ENCODE measurements at regions not wholly inside any gene's neighbourhood (a gene's known extent, or its start where the extent isn't known, plus 50 kb on each side); places are given as distances from the start of the nearest gene placed in this dataset.

DNA sequence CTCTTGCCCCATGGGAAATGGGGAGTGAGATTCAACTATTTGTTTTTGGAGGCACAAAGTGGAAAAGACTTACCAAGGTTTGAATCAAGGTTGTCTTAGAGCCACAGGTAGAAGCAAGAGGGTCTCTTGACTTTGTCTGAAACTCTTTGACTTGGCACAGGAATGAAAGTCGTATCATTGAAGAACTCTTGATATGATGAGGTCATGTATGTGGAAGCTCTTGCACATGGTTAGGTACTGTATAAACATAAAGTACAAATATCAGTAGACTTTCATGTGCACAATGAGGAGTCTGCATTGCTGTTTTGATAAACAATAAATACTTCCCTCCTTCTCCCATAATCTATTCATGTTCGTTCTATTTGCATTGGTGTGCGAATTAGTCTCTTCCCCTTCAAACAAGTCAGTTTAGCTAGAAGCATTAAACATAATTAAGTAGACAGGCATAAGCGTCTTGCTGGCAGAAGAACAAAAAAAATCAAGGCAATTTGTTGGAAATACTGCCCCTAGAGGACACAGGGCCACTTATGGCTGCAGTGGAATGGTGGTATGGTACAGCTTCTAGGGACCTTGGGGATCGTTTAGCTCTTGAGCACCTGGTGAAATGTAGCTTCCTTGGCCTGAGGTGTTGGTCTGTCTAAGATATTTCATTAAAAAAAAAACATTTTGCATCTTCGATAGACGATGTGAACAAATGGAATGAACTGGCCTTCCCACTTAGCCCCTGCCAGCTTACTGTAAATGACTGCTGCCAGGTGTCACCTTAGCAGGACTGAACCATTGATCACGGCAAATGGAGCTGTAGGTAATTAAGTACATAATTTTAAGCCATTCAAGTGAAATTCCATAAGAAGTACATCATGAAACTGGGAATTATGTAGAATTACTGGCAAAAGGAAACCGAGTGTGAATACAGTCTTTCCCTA is 218.0 kb upstream of the GALNT2 start (continued):
- TF ChIP-seq, protein P1, sequence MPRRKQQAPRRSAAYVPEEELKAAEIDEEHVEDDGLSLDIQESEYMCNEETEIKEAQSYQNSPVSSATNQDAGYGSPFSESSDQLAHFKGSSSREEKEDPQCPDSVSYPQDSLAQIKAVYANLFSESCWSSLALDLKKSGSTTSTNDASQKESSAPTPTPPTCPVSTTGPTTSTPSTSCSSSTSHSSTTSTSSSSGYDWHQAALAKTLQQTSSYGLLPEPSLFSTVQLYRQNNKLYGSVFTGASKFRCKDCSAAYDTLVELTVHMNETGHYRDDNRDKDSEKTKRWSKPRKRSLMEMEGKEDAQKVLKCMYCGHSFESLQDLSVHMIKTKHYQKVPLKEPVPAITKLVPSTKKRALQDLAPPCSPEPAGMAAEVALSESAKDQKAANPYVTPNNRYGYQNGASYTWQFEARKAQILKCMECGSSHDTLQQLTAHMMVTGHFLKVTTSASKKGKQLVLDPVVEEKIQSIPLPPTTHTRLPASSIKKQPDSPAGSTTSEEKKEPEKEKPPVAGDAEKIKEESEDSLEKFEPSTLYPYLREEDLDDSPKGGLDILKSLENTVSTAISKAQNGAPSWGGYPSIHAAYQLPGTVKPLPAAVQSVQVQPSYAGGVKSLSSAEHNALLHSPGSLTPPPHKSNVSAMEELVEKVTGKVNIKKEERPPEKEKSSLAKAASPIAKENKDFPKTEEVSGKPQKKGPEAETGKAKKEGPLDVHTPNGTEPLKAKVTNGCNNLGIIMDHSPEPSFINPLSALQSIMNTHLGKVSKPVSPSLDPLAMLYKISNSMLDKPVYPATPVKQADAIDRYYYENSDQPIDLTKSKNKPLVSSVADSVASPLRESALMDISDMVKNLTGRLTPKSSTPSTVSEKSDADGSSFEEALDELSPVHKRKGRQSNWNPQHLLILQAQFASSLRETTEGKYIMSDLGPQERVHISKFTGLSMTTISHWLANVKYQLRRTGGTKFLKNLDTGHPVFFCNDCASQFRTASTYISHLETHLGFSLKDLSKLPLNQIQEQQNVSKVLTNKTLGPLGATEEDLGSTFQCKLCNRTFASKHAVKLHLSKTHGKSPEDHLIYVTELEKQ (tag by site-specific recombination; IDR thresholded peaks at IDR 0.05; ENCODE audit: borderline replicate concordance): no peak
- peak; percentile 44; the same call in 1 of the 2 replicates for TF ChIP-seq ZSCAN30 (tag by site-specific recombination; IDR thresholded peaks at IDR 0.05)
- TF ChIP-seq ZNF510 (tag by site-specific recombination; IDR thresholded peaks at IDR 0.05; ENCODE audit: insufficient replicate concordance): no peak
- TF ChIP-seq GFI1B (tag by site-specific recombination; IDR thresholded peaks at IDR 0.05): no peak
- no peak for TF ChIP-seq ZNF302 (tag by site-specific recombination; IDR thresholded peaks at IDR 0.05; ENCODE audit: low read depth)
- no peak for TF ChIP-seq ZNF76 (tag by site-specific recombination; IDR thresholded peaks at IDR 0.05; ENCODE audit: borderline replicate concordance, low read depth)

DNA sequence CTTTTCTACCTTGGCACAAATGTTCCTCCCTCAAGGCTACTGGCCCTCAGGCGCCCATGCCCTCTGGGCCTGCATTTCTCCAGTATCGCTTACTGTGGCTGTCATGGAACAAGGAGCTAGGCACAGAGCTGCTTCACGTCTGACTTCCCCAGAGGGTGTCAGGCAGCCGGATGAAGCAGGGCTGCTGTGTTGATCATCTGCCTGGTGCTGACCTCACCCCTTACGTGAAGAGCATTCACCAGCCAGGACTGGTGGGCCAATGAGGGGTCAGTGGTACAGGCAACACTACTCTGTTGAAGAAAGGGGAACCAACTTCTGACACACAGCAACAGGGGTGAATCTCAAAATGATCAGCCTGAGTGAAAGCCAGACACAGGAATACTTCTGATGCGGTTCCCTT is 215.5 kb upstream of the GALNT2 start:
- CTCF ChIA-PET: interaction anchor here (0.6 to 1.1 kb wide), 6 partner anchors 9 to 416 kb away, joined by 3 to 5 read pairs (median 3); no protein-coding TSS in a partner anchor
- no peaks in the 10 kb centered on the region for H3K4me1 ChIP-seq (ENCODE audit: control insufficient read depth, insufficient read depth, low read length)
- POLR2A ChIA-PET: interaction anchor here (0.6 kb wide), 1 partner anchor 314 kb away, joined by 3 read pairs; no protein-coding TSS in a partner anchor
- TF ChIP-seq HOXC10 (CRISPR knock-in tag; IDR thresholded peaks at IDR 0.05) (no peak), ZNF341 (tag by site-specific recombination; IDR thresholded peaks at IDR 0.05; ENCODE audit: low read depth) (no peak), ZNF473 (tag by site-specific recombination; IDR thresholded peaks at IDR 0.05) (no peak), ZNF785 (tag by site-specific recombination; IDR thresholded peaks at IDR 0.05) (no peak), HOXD13 (CRISPR knock-in tag; IDR thresholded peaks at IDR 0.05; ENCODE audit: borderline replicate concordance) (no peak), ZNF529 (tag by site-specific recombination; IDR thresholded peaks at IDR 0.05; ENCODE audit: insufficient replicate concordance) (no peak), GFI1B (tag by site-specific recombination; IDR thresholded peaks at IDR 0.05) (no peak), ZBTB20 (tag by site-specific recombination; IDR thresholded peaks at IDR 0.05) (no peak), ZNF626 (tag by site-specific recombination; IDR thresholded peaks at IDR 0.05) (no peak)
- TF ChIP-seq, protein P2, sequence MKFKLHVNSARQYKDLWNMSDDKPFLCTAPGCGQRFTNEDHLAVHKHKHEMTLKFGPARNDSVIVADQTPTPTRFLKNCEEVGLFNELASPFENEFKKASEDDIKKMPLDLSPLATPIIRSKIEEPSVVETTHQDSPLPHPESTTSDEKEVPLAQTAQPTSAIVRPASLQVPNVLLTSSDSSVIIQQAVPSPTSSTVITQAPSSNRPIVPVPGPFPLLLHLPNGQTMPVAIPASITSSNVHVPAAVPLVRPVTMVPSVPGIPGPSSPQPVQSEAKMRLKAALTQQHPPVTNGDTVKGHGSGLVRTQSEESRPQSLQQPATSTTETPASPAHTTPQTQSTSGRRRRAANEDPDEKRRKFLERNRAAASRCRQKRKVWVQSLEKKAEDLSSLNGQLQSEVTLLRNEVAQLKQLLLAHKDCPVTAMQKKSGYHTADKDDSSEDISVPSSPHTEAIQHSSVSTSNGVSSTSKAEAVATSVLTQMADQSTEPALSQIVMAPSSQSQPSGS (tag by site-specific recombination; IDR thresholded peaks at IDR 0.05; ENCODE audit: low read depth): no peak
- TF ChIP-seq, protein P3, sequence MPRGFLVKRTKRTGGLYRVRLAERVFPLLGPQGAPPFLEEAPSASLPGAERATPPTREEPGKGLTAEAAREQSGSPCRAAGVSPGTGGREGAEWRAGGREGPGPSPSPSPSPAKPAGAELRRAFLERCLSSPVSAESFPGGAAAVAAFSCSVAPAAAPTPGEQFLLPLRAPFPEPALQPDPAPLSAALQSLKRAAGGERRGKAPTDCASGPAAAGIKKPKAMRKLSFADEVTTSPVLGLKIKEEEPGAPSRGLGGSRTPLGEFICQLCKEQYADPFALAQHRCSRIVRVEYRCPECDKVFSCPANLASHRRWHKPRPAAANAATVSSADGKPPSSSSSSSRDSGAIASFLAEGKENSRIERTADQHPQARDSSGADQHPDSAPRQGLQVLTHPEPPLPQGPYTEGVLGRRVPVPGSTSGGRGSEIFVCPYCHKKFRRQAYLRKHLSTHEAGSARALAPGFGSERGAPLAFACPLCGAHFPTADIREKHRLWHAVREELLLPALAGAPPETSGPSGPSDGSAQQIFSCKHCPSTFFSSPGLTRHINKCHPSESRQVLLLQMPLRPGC (tag by site-specific recombination; IDR thresholded peaks at IDR 0.05): no peak
- H3K9me3 ChIP-seq (ENCODE audit: control insufficient read depth, insufficient read depth, low read depth, low read length): no peaks in the 10 kb centered on the region
- H3K4me3 ChIP-seq (ENCODE audit: low read depth, low read length): no peak overlapping the region
- H3K27ac ChIP-seq (ENCODE audit: extremely low read depth, low read depth, low read length): no peak overlapping the region
- no peaks in the 10 kb centered on the region for H3K36me3 ChIP-seq (ENCODE audit: control insufficient read depth in 2 of 2, insufficient read depth in 1 of 2, low read length in 2 of 2)

All from HEK293 (cell line).